ENCODE measurements at regions not wholly inside any gene's neighbourhood (a gene's known extent, or its start where the extent isn't known, plus 50 kb on each side); places are given as distances from the start of the nearest gene placed in this dataset.

DNA sequence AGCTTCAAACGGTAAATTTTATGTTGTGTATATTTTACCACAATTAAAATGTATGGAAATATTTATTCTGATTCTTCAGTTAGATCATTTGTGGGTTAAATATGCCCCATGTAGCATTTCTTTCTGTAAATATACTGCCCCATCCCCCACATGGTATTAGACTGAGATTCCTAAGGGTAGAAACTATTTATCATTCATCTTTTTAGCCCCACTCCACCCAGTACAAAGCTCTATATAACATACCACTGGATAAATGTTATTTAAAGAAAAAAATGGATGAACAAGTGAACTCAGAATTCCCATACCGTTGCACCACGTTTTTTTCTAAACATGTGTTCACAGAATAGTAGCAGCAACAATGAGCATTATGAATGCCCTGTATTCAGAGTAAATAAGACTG lies 234.0 kb upstream of the IRF2BP2 start:
- Mint-ChIP-seq H3K36me3 (ENCODE audit: low read depth) (peaks cover 2% of the 10 kb centered on the region), H3K27ac (ENCODE audit: unreplicated experiment) (no peak overlapping the region), H3K27me3 (ENCODE audit: low read depth) (no peaks in the 10 kb centered on the region), H3K4me1 (peaks cover 22% of the 10 kb centered on the region), H3K4me3 (no peak overlapping the region), H3K9me3 (no peaks in the 10 kb centered on the region)
- DNase-seq (ENCODE audit: low read depth, low spot score), result no peak
- TF ChIP-seq, protein P1, sequence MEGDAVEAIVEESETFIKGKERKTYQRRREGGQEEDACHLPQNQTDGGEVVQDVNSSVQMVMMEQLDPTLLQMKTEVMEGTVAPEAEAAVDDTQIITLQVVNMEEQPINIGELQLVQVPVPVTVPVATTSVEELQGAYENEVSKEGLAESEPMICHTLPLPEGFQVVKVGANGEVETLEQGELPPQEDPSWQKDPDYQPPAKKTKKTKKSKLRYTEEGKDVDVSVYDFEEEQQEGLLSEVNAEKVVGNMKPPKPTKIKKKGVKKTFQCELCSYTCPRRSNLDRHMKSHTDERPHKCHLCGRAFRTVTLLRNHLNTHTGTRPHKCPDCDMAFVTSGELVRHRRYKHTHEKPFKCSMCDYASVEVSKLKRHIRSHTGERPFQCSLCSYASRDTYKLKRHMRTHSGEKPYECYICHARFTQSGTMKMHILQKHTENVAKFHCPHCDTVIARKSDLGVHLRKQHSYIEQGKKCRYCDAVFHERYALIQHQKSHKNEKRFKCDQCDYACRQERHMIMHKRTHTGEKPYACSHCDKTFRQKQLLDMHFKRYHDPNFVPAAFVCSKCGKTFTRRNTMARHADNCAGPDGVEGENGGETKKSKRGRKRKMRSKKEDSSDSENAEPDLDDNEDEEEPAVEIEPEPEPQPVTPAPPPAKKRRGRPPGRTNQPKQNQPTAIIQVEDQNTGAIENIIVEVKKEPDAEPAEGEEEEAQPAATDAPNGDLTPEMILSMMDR (conservative IDR thresholded peaks at IDR 0.05), result no peak

DNA sequence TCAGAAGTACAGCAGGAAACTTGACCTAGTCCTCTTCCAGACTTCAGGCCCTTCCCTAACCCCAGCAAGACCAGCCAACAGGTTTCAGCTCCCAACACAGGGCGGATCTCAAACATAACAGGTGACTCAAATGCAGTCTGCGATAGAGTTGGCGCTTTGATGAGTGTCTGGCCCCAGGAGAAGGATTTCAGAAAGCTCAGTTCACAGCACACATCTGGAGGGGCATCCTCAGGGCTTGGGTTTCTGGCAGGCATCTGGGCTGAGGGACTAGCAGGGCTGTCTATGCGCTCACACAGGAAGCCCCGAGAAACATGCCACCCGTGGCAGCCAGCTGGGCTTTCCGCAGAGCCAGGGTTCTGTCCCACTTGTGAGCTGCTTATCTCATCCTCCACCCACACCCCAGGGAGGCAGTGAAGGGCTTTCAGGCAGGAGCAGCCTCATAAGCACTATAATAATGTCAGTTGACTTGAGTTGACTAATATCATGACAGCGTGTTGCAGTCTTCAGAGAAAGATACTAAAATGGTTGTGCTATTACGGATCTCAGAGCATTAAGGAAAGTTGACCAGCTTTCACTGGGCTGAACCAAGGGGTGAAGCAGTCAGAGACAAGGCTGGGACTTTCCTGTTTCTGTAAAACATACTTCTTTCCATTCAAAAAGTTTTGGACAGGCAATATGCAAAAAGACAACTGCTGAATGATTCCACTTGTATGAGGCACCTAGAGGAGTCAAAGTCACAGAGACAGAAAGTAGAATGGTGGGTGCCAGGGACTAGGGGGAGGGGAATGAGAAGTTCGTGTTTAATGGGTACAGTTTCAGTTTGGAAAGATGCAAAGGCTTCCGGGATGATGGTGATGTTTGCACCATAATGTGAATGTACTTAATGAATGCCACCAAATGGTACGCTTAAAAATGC lies 233.0 kb upstream of the IRF2BP2 start:
- no peaks in the 10 kb centered on the region for H3K9me3 Mint-ChIP-seq
- no peak for DNase-seq (ENCODE audit: low read depth, low spot score)
- H3K27ac Mint-ChIP-seq (ENCODE audit: unreplicated experiment), result no peak overlapping the region
- H3K4me1 Mint-ChIP-seq, result peaks cover 27% of the 10 kb centered on the region
- peaks cover 2% of the 10 kb centered on the region for H3K36me3 Mint-ChIP-seq (ENCODE audit: low read depth)
- no peak overlapping the region for H3K4me3 Mint-ChIP-seq
- TF ChIP-seq, protein P1 (conservative IDR thresholded peaks at IDR 0.05), result no peak
- no peaks in the 10 kb centered on the region for H3K27me3 Mint-ChIP-seq (ENCODE audit: low read depth)

DNA sequence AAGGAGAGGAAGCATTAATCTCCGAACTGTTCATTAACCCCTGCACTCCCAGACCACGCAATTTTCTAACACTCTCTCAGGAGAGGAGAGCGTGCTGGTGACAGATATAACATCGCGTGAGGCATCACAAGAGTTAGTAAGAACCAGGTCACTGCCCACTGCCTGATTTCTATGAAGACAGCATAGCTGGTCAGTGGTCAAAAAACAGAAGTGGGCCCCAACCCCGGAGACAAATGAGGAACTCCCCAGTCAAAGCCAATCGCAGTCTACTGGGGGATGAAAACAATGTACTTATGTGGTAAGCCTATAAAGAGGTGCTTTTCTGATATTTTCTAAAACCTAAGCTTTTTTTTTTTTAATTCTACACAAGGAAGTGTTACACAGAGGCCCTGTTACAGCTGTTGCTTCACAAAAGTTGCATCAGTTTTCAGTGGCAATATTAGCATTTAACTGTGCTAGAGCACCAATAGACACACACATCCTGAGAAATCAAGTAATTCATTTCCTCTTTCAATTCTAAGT lies 231.8 kb upstream of the IRF2BP2 start:
- Mint-ChIP-seq H3K9me3 (no peaks in the 10 kb centered on the region), H3K4me1 (peaks cover 32% of the 10 kb centered on the region), H3K36me3 (ENCODE audit: low read depth) (peaks cover 2% of the 10 kb centered on the region), H3K27ac (ENCODE audit: unreplicated experiment) (no peak overlapping the region), H3K27me3 (ENCODE audit: low read depth) (no peaks in the 10 kb centered on the region), H3K4me3 (no peak overlapping the region)
- no peak for DNase-seq (ENCODE audit: low read depth, low spot score)
- TF ChIP-seq, protein P1 (conservative IDR thresholded peaks at IDR 0.05), result no peak

DNA sequence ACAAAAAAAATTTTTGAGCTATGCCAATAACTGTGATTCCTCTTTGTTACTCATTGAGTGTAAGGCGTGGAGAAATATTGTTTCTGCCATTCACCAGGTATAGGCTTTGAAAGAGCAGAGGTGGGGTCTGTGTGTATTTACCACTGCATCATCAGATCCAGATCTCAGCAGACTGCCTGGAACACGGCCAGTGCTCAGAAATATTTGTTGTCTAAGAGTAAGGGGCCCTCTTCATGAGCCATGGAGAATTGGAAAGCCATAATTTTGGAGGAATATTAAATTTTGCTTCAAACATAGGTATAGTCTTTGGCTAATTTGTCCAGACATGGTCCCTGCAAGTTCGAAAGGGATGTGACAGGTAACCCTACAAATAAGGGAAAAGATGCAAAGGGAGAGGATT lies 231.3 kb upstream of the IRF2BP2 start:
- DNase-seq (ENCODE audit: low read depth, low spot score), result no peak
- TF ChIP-seq, protein P1 (conservative IDR thresholded peaks at IDR 0.05), result no peak
- Mint-ChIP-seq H3K27ac (ENCODE audit: unreplicated experiment) (no peak overlapping the region), H3K4me3 (no peak overlapping the region), H3K9me3 (no peaks in the 10 kb centered on the region), H3K27me3 (ENCODE audit: low read depth) (no peaks in the 10 kb centered on the region), H3K36me3 (ENCODE audit: low read depth) (peaks cover 2% of the 10 kb centered on the region), H3K4me1 (peaks cover 34% of the 10 kb centered on the region)

DNA sequence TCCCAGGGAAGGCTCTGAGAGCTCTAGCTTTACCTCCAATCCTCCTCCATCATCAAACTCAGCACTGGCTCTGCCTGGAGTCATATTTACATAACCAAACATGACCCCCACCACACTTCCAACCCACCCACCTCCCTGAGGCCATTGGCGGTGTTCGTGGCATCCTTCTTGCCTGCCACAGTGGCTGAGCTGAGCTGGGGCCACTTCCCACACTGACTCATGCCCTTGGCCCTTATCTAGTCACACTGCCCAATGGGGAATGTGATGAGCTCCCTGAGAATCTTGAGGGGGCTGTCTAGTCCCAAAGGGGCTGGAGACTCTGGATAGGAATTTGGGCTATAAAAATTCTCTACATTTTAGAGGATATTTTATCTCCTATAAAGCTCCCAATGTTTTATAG lies 230.9 kb upstream of the IRF2BP2 start:
- H3K27me3 Mint-ChIP-seq (ENCODE audit: low read depth), result no peaks in the 10 kb centered on the region
- H3K36me3 Mint-ChIP-seq (ENCODE audit: low read depth), result peaks cover 2% of the 10 kb centered on the region
- H3K4me1 Mint-ChIP-seq, result peaks cover 35% of the 10 kb centered on the region
- H3K27ac Mint-ChIP-seq (ENCODE audit: unreplicated experiment), result no peak overlapping the region
- no peak overlapping the region for H3K4me3 Mint-ChIP-seq
- TF ChIP-seq, protein P1 (conservative IDR thresholded peaks at IDR 0.05), result no peak
- no peaks in the 10 kb centered on the region for H3K9me3 Mint-ChIP-seq
- DNase-seq (ENCODE audit: low read depth, low spot score), result no peak

Measured in neural crest cell (in vitro differentiated cells).